ENCODE measurements at regions not wholly inside any gene's neighbourhood (a gene's known extent, or its start where the extent isn't known, plus 50 kb on each side); places are given as distances from the start of the nearest gene placed in this dataset.

- TF ChIP-seq CTCF (conservative IDR thresholded peaks at IDR 0.05; ENCODE audit: low read length) (no peak), EZH2phosphoT487 (IDR thresholded peaks at IDR 0.05; ENCODE audit: borderline replicate concordance, low read depth, low read length) (no peak)
Measured at GRCh38 chr12:19819231-19819630, 379.9 kb downstream of the AEBP2 start.
